ENCODE measurements at regions not wholly inside any gene's neighbourhood (a gene's known extent, or its start where the extent isn't known, plus 50 kb on each side); places are given as distances from the start of the nearest gene placed in this dataset.
"Not testable (repeated sequence)": the region's sequence is repeated elsewhere in the genome, so short reads cannot be mapped to it uniquely, and the experiment has no call there.

GRCh38 chr21:35512346-35512745, 463.2 kb upstream of the RUNX1 start:
- no peak for FAIRE-seq

DNA sequence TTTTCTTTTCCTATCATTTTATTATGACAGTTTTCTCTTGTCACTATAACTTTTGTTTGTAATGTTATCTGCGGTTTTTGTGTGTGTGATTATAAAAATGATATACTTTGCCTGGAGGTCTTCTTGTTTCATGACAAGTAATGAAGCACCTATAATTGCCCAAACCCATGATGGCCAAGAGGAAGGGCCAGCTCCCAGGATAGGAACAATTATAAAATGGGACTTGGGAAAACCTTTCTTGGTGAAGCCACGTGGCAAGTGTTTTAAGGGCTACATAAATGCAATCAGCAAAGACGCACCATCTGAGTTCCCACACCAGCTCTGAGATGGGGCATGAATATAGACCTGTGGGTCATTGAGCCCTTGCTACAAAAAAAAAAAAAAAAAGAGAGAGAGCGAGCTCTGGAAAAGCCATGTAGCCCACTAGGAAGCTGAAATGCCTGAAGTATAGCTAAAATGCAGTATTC, 462.6 kb upstream of the RUNX1 start:
- FAIRE-seq: no peak

DNA sequence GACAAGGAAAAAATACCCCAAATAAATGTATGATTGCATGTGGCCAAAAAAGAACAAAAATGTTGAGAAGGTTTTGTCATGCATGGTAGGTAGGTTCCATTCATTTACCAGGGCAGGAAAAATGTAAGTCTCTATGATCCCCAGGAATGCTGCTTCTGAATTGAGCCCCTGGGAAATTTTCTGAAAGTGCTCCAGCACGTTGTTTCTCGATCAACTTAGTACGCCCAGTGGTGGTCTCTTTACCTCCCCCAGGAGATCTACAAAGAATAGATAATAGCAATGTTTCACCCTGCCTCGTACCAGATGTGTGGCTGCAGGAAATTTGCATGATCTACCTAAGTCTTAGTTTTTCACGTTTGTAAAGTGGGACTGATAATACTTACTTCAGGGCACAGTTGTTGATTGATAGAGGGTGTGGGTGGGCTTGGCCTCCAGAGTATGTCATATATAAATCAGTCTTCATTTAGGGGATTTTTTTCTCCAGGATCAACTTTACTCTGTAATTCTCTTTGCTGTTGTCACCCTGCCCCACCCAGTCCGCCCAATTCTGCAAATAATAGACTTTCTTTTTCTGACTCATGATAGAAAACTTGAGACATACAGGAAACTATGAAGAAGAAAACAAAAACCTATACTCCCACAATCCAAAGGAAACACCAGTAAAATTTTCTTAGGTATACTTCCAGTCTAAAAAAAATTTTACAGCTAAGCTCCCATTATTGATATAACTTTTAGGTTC, 462.0 kb upstream of the RUNX1 start:
- no peak for FAIRE-seq

DNA sequence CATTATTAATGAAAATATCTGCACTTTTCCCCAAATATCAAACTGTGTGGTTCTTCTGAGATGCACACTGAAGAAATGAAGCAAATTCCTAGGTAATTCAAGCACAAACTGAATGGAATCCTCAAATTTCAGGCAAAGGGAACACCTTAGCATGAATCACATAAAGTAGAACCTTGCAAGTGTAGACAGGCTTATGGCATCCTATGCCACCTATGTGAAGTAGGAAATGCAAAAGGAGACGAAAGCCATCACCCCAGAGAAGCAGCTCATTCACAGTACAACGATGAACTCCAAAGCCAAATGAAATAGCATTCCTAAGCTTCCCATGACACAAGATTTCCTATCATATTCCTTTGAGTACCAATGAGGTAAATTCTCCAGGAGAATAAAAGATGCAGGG, 461.2 kb upstream of the RUNX1 start:
- FAIRE-seq: no peak

DNA sequence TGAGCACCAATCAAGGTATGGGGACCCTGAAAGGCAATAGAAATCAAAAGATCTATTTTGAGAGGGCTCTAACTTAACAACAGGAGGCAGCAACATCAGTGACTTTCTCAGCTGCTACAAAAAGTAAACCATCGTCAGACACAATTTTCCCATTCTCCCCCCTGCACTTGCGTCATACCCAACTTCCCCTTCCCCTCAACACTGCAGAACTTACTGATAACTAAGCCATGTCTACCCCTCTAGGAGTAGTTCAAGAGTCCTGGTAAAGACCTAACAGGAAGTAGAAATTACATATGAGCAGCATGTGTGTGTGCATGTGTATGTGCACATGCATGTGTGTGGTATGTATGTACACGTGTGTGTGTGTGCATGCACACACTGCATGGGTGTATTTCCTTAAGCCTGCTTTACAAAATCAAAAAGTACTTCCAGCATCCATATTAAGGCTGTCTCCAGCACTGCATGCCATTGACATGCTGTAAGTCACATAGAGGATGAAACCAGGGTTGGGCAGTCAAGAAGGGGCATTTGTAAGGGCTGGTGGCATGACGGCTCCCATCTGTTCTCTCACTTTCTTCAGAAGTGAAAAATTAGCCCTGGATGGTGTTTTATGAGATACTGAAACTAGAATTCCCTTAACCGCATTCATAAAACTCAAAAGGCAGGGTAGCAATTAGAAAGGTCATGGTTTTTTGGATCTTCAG, 460.1 kb upstream of the RUNX1 start:
- no peak for FAIRE-seq

DNA sequence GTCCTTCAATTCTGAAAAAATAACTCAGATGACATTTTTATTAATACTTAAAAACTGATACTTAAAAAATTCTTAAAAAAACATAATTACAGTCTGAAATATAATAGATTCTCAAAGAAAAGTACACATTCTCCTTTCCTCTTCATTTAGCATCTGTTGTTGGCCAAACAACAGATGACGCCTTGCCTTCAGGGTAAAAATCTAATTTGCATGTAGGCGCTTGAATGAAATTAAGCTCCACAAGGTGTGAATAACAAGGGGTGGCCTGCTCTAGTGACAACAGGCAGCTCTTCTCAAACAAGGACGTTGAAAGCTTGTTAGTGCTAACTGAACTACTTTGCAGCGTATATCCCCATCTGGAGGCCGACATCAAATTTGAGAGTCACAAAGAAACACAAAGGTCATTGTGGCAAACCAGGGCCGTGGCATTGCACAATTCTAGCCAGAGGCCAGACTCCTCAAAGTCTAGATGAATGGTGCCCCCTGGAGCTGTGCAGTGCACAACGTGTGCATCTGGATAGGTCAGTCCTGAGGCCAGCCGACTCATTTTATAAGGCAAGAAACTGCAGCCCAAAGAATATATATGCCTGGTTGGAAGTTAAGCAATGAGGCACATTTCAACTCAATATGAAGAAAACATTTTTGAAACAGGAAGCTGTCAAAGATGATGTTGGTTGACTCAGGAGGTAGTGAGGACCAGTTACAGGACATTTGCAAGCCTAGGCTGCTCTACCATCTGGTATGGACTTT, 459.2 kb upstream of the RUNX1 start:
- no peak for FAIRE-seq

GRCh38 chr21:35507181-35507759, 458.2 kb upstream of the RUNX1 start:
- FAIRE-seq: no peak

- FAIRE-seq: no peak
Measured at GRCh38 chr21:35506771-35507170, 457.7 kb upstream of the RUNX1 start.

DNA sequence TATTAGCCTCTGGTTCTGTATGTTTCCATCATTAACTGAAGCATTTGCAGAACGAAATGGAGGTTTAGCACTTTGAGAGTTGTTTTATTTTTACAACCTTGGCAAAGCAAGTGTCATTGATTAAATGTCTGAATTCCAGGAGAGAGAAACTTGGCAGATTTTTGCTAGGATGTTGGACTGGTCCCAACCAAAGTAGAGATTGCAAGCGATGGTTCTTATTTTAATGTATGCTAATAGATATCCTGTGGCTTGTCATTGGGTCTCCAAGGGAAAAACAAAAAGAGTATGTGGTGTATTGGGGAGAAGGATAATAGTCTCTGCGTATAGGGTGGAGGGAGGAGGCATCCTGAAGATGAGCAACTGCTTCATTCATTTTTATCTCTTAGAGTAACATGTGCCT, 457.2 kb upstream of the RUNX1 start:
- FAIRE-seq: no peak

- FAIRE-seq: no peak
Measured at GRCh38 chr21:35504951-35505466, 455.9 kb upstream of the RUNX1 start.

- no peak for FAIRE-seq
Measured at GRCh38 chr21:35504277-35504676, 455.2 kb upstream of the RUNX1 start.

DNA sequence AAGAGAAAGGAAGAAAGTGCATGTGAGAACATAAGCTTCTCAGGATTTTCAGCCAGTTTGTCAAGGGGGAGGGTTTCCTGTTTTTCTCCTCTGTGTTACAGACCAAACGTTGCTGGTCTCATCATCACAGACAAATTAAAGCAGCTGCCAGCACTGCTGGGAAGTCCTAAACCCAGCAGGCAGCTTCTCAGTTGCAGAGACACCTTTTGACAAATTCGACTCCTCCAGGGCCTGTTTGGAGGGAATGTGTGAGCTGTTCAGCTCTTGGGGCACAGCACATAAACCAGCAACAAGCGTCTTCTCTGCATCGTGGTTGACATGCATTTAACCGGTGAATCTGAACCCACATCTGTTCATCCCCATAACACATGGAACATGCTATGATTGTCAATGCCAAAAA, 454.6 kb upstream of the RUNX1 start:
- FAIRE-seq: no peak

DNA sequence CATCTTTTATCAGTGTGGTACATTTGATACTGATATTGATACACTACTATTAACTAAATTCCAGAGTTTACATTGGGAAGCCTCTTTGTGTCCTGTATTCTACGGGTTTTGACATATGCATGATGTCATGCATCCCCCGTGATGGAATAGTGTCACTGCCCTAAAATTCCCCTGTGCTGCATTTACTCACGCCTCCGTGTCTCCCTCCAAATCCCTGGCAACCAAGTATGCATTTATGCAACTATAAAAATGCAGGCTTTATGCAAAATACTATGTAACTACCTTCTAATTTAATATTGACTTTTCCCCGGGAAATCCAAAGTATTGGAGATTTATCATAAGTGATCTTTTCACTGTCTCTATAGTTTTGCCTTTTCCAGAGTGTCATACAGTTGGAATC, 453.7 kb upstream of the RUNX1 start:
- no peak for FAIRE-seq

GRCh38 chr21:35497522-35497921, 448.4 kb upstream of the RUNX1 start:
- not testable (repeated sequence) for FAIRE-seq

DNA sequence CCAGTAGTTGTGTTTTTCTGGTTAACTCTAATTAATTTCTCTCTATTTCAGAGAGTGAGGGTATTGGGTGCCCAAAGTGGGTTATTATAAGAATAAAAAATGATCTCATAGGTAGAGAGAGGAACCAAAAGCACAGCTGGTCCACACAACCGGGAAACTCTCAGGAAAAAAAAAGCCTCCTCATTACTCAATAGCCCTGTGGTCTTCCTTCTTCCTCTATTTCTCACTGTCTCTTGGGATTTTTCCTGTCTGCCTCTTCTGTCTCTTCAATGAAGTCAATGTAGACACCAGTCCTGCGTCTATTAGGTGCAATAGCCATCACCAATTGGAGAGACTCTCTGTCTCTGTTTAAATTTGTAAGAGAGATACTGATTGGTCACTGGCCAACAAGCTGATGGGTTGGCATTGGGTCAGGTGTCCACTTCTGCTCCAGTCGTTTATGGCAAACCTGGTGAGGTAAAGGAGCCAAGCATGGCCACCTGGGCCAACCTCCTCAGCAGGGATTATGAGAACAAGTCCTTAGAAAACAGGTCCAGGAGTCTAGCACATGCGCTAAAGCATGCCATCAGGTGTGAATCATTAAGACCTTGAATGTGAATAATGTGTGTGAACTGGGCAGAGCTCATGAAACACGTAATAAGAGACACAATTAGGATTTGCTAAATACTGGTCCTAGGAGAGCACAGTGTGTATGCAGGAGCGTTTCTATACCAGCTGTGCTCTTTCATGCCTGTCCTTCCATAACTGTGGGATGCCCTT, 443.0 kb upstream of the RUNX1 start:
- FAIRE-seq: no peak

GRCh38 chr21:35491114-35491513, 442.0 kb upstream of the RUNX1 start:
- FAIRE-seq: no peak

DNA sequence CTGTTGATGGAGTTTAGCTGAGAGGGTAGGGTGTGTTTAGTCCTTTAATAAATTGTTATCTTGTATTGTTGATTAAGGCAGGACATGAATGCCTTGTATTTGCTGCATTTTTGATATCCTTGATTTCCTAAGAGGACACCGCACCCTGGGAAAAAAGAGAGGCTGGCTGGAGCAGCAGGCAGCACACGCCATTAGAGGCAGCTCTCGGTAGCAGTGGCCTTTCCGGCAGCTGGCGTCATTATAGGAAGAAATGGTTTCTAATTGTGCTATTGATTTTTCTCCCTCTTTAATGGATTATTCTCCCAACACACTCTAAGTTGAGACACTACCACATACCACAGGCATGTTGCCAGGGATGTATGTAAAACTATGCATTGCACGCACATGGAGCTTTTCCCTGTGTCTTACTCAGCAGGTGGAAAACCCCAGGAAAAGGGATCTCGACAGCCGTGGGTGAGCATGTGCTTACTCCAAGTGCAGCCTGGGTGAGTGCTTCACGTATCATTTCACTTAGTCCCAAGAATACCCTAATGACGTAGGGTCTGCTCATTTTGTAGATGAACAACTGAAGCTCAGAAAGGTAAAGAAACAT, 440.4 kb upstream of the RUNX1 start:
- FAIRE-seq: no peak

DNA sequence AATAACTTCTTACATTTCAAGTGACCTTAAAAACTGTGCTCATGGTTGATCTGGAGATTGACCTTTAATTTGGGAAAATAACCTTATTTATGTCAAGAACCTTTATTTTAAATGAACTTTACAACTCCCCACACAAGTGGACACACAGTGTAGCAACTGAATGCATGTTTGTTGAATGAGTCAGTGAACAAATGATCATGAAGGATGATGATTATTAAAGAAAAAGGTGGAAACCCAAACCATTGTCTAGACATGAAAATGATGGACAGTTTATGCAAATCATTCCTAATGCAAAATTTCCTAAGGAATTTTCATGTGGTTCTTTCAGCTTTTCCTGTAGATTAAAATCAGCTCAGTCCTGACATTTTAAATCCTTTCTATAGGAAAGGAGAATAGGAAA, 439.8 kb upstream of the RUNX1 start:
- no peak for FAIRE-seq

DNA sequence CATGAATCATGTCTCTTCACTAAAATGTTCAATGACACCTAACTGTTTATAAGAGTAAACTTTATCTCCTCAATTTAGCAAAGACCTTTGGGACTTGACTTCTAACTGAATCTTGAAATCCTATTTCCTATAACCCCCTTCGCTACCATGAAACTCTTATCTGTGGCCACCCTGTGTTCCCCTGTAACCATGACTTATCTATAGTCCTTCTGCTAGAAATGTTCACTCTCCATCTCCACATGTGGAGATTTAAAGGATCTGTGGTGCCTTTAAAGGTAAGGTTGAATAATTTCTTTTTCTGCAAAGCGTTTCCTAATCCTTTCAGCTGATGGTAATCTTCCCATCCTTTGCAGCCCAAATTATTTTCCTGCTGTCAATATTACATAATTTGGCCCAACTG, 436.3 kb upstream of the RUNX1 start:
- no peak for FAIRE-seq

- no peak for FAIRE-seq
Measured at GRCh38 chr21:35484851-35485250, 435.7 kb upstream of the RUNX1 start.

DNA sequence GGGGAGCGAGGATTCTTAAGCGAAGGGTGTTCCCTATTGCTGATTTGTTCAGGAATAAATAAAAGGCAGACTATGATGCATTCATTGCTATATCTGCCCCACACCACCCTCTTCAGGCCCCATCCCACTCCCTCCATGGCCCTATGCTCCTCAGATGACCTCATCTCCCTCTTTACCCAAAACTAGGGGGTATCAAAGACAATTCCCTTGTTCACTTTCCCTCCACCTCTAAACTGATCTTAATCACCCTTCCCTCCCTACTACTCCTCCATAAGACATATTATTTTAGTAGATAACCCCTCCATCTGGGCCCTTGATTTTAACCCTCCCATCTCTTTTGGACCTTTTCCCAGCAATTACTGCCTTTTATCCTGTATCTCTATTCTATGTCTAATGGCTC, 434.9 kb upstream of the RUNX1 start:
- no peak for FAIRE-seq
